ENCODE measurements at regions not wholly inside any gene's neighbourhood (a gene's known extent, or its start where the extent isn't known, plus 50 kb on each side); places are given as distances from the start of the nearest gene placed in this dataset.

- no peak for DNase-seq
These were observed 526.1 kb upstream of the KLF4 start for GRCh38 chr9:108015690-108016089.

GRCh38 chr9:108014353-108014752, 524.8 kb upstream of the KLF4 start:
- DNase-seq, result no peak

GRCh38 chr9:108012886-108013665, 523.5 kb upstream of the KLF4 start:
- no peak for DNase-seq

- no peak for DNase-seq
These were observed 522.8 kb upstream of the KLF4 start for GRCh38 chr9:108012405-108012804.

- no peak for DNase-seq
These were observed 514.0 kb upstream of the KLF4 start for GRCh38 chr9:108003526-108003925.

GRCh38 chr9:108002371-108002956, 512.9 kb upstream of the KLF4 start:
- DNase-seq, result no peak

GRCh38 chr9:108001237-108001636, 511.7 kb upstream of the KLF4 start:
- DNase-seq, result no peak

GRCh38 chr9:107999890-108000289, 510.3 kb upstream of the KLF4 start:
- DNase-seq, result no peak

GRCh38 chr9:107999011-107999410, 509.4 kb upstream of the KLF4 start:
- no peak for DNase-seq

GRCh38 chr9:107994648-107995047, 505.1 kb upstream of the KLF4 start:
- DNase-seq, result no peak

GRCh38 chr9:107992271-107992670, 502.7 kb upstream of the KLF4 start:
- no peak for DNase-seq

GRCh38 chr9:107991581-107991980, 502.0 kb upstream of the KLF4 start:
- DNase-seq, result no peak

- DNase-seq, result no peak
These were observed 500.0 kb upstream of the KLF4 start for GRCh38 chr9:107989544-107989943.

- no peak for DNase-seq
These were observed 499.5 kb upstream of the KLF4 start for GRCh38 chr9:107989099-107989498.

- DNase-seq, result no peak
These were observed 495.4 kb upstream of the KLF4 start for GRCh38 chr9:107984956-107985355.

- DNase-seq, result no peak
These were observed 494.2 kb upstream of the KLF4 start for GRCh38 chr9:107983762-107984161.

- DNase-seq, result no peak
These were observed 493.6 kb upstream of the KLF4 start for GRCh38 chr9:107983181-107983603.

GRCh38 chr9:107982745-107983144, 493.2 kb upstream of the KLF4 start:
- DNase-seq, result no peak

- no peak for DNase-seq
These were observed 492.4 kb upstream of the KLF4 start for GRCh38 chr9:107982001-107982400.

GRCh38 chr9:107980984-107981383, 491.4 kb upstream of the KLF4 start:
- DNase-seq, result no peak

- DNase-seq, result no peak
These were observed 487.2 kb upstream of the KLF4 start for GRCh38 chr9:107976767-107977166.

GRCh38 chr9:107975426-107976010, 485.9 kb upstream of the KLF4 start:
- DNase-seq, result no peak

- DNase-seq, result no peak
These were observed 483.9 kb upstream of the KLF4 start for GRCh38 chr9:107973451-107973850.

GRCh38 chr9:107972346-107972745, 482.8 kb upstream of the KLF4 start:
- no peak for DNase-seq

Data from NCI-H748 treated with DMSO at 0.1 percent for 48 hours (cell line).